ENCODE measurements at regions not wholly inside any gene's neighbourhood (a gene's known extent, or its start where the extent isn't known, plus 50 kb on each side); places are given as distances from the start of the nearest gene placed in this dataset.

GRCh38 chr13:78777396-78777795 is 118.4 kb upstream of the OBI1 start:
- WGBS (ENCODE audit: low lambda C conversion rate) = 0% methylated on average over 4 of the region's 4 CpGs
- ATAC-seq = no peak
- FAIRE-seq = no peak
- ChIA-PET CTCF (ENCODE audit: low intra/inter-chr PET ratio, low total read pairs) (no interaction called here), POLR2A (no interaction called here)
- Histone ChIP-seq H3K4me2 (ENCODE audit: low read depth, low read length) (no peak overlapping the region), H3K27ac (ENCODE audit: extremely low read length, insufficient read depth, low read length) (no peak overlapping the region), H3K9me3 (ENCODE audit: low read length) (no peaks in the 10 kb centered on the region), H3K36me3 (replicated peaks in 1 of 2; ENCODE audit: control insufficient read depth in 1 of 2, insufficient read depth in 2 of 2, low read length in 2 of 2) (no peaks in the 10 kb centered on the region), H2AFZ (ENCODE audit: low read length) (no peak overlapping the region), H3K9ac (ENCODE audit: insufficient read depth, low read depth, low read length) (no peak overlapping the region), H4K20me1 (ENCODE audit: insufficient read depth, low read length) (no peaks in the 10 kb centered on the region), H3K4me3 (replicated peaks in 1 of 3; ENCODE audit: insufficient read depth in 1 of 3, low read depth in 2 of 3, low read length in 3 of 3) (no peak overlapping the region), H3K4me1 (ENCODE audit: insufficient read depth, low read length) (no peaks in the 10 kb centered on the region), H3K27me3 (ENCODE audit: control insufficient read depth in 1 of 2, insufficient read depth in 2 of 2, low read length in 2 of 2) (no peaks in the 10 kb centered on the region), H3K79me2 (ENCODE audit: insufficient read depth, low read length) (no peaks in the 10 kb centered on the region)
- intact Hi-C loops (cut with micrococcal nuclease; ENCODE audit: unreplicated experiment) (no loop called here), in situ Hi-C loops (cut with HindIII; ENCODE audit: extremely low pct_ligation_motif_present, low pct_unique_long_range_greater_than_20kb) (no loop called here)
- TF ChIP-seq ZNF788 (CRISPR knock-in tag; IDR thresholded peaks at IDR 0.05; ENCODE audit: borderline replicate concordance) (no peak), ZNF878 (CRISPR knock-in tag; IDR thresholded peaks at IDR 0.05) (no peak), ZC3H13 (CRISPR knock-in tag; IDR thresholded peaks at IDR 0.05) (no peak), ZNF710 (CRISPR knock-in tag; IDR thresholded peaks at IDR 0.05; ENCODE audit: borderline replicate concordance) (no peak), MTF2 (CRISPR knock-in tag; IDR thresholded peaks at IDR 0.05; ENCODE audit: borderline replicate concordance) (no peak), AKAP8 (CRISPR knock-in tag; IDR thresholded peaks at IDR 0.05) (no peak), THRA (CRISPR knock-in tag; IDR thresholded peaks at IDR 0.05; ENCODE audit: borderline replicate concordance) (no peak), ZNF839 (CRISPR knock-in tag; IDR thresholded peaks at IDR 0.05; ENCODE audit: borderline replicate concordance) (no peak), HOMEZ (CRISPR knock-in tag; IDR thresholded peaks at IDR 0.05; ENCODE audit: low read depth) (no peak), ZNF580 (CRISPR knock-in tag; IDR thresholded peaks at IDR 0.05; ENCODE audit: borderline replicate concordance, low read depth) (no peak), HNF1B (CRISPR knock-in tag; IDR thresholded peaks at IDR 0.05) (no peak), RAD21 (CRISPR knock-in tag; IDR thresholded peaks at IDR 0.05) (no peak), SYNCRIP (IDR thresholded peaks at IDR 0.05; ENCODE audit: insufficient read depth, low read depth, low read length) (no peak)
- DNase-seq (ENCODE audit: low spot score) = no peak
- BruUV-seq (replicated peaks) = no TSS peak
